H9 (cell line): ENCODE measurements at regions not wholly inside any gene's neighbourhood (a gene's known extent, or its start where the extent isn't known, plus 50 kb on each side); places are given as distances from the start of the nearest gene placed in this dataset.
A peak's percentile ranks its signal among the peaks of the same experiment; 100 is the strongest.

Experiments used
- DNase-seq: peaks from one replicate; pipeline ENCODE4 v3.0.0-alpha.2; 2017
- H2AFZ ChIP-seq: one replicate; pipeline ENCODE4 v1.6.1; 2013; ENCODE audit warnings: mild to moderate bottlenecking, low read length, control low read depth, moderate library complexity
- H2AK5ac ChIP-seq: 2 replicates; pipeline ENCODE4 v1.6.1; 2013; ENCODE audit warnings: low read length, control low read depth, mixed read lengths; ENCODE audit not compliant: insufficient read length
- H2BK120ac ChIP-seq: one replicate; pipeline ENCODE4 v1.6.1; 2013; ENCODE audit warnings: low read depth, mild to moderate bottlenecking, low read length, control low read depth, inconsistent platforms; ENCODE audit not compliant: poor library complexity, severe bottlenecking
- H2BK12ac ChIP-seq: 2 replicates; pipeline ENCODE4 v1.6.1; 2013; ENCODE audit warnings: low read length, control low read depth, mixed read lengths, low read depth; ENCODE audit not compliant: insufficient read length
- H2BK15ac ChIP-seq: 2 replicates; pipeline ENCODE4 v1.6.1; 2013; ENCODE audit warnings: low read depth, low read length, control low read depth
- H2BK20ac ChIP-seq: one replicate; pipeline ENCODE4 v1.6.1; 2013; ENCODE audit warnings: low read depth, mild to moderate bottlenecking, low read length, control low read depth, inconsistent platforms; ENCODE audit not compliant: poor library complexity, severe bottlenecking
- H2BK5ac ChIP-seq: 2 replicates; pipeline ENCODE4 v1.6.1; 2013; ENCODE audit warnings: low read length, control low read depth, mixed read lengths; ENCODE audit not compliant: insufficient read length
- H3K14ac ChIP-seq: 2 replicates; pipeline ENCODE4 v1.6.1; 2013; ENCODE audit warnings: low read length, control low read depth; ENCODE audit not compliant: insufficient read depth
- H3K18ac ChIP-seq: 2 replicates; pipeline ENCODE4 v1.6.1; 2013; ENCODE audit warnings: low read depth, mild to moderate bottlenecking, mixed read lengths, low read length, control low read depth; ENCODE audit not compliant: insufficient read length
- H3K23ac ChIP-seq: 2 replicates; pipeline ENCODE4 v1.6.1; 2013; ENCODE audit warnings: low read length, control low read depth, mixed read lengths, low read depth; ENCODE audit not compliant: insufficient read length
- H3K23me2 ChIP-seq: 2 replicates; pipeline ENCODE4 v1.6.1; 2013; ENCODE audit warnings: low read depth, mild to moderate bottlenecking, mixed read lengths, low read length, control low read depth; ENCODE audit not compliant: insufficient read length, poor library complexity, severe bottlenecking
- H3K27ac ChIP-seq: 2 replicates; pipeline ENCODE4 v1.5.1; 2013; ENCODE audit warnings: low read length, control low read depth, mixed read lengths, low read depth; ENCODE audit not compliant: insufficient read length
- H3K27me3 ChIP-seq: 2 replicates; pipeline ENCODE4 v1.6.1; 2013; ENCODE audit warnings: low read length, control low read depth, inconsistent platforms; ENCODE audit not compliant: insufficient read depth
- H3K4ac ChIP-seq: 2 replicates; pipeline ENCODE4 v1.6.1; 2013; ENCODE audit warnings: low read depth, mild to moderate bottlenecking, control low read depth, inconsistent platforms, low read length, moderate library complexity
- H3K4me1 ChIP-seq: 2 replicates; pipeline ENCODE4 v1.6.1; 2013; ENCODE audit warnings: low read length, control low read depth, inconsistent platforms; ENCODE audit not compliant: insufficient read depth
- H3K4me2 ChIP-seq: 2 replicates; pipeline ENCODE4 v1.6.1; 2013; ENCODE audit warnings: low read length, control low read depth, mixed read lengths; ENCODE audit not compliant: insufficient read length, insufficient read depth
- H3K56ac ChIP-seq: 2 replicates; pipeline ENCODE4 v1.6.1; 2013; ENCODE audit warnings: low read depth, mild to moderate bottlenecking, mixed read lengths, low read length, control low read depth; ENCODE audit not compliant: insufficient read length
- H3K79me1 ChIP-seq: 2 replicates; pipeline ENCODE4 v1.6.1; 2013; ENCODE audit warnings: low read depth, mild to moderate bottlenecking, moderate library complexity, low read length, control low read depth, inconsistent platforms; ENCODE audit not compliant: insufficient read depth, poor library complexity, severe bottlenecking
- H3K79me2 ChIP-seq: 2 replicates; pipeline ENCODE4 v1.6.1; 2013; ENCODE audit warnings: low read length, control low read depth, inconsistent platforms; ENCODE audit not compliant: insufficient read depth
- H3K9ac ChIP-seq: 2 replicates; pipeline ENCODE4 v1.6.1; 2013; ENCODE audit warnings: low read length, control low read depth, mixed read lengths; ENCODE audit not compliant: insufficient read length; ENCODE audit errors: extremely low read depth
- H3K9me3 ChIP-seq: one replicate; pipeline ENCODE4 v1.6.1; 2013; ENCODE audit warnings: low read depth, low read length, inconsistent platforms; ENCODE audit not compliant: control insufficient read depth
- H3T11ph ChIP-seq: one replicate; pipeline ENCODE4 v1.6.1; 2013; ENCODE audit warnings: mild to moderate bottlenecking, low read length, control low read depth, inconsistent platforms
- H4K20me1 ChIP-seq: one replicate; pipeline ENCODE4 v1.6.1; 2013; ENCODE audit not compliant: control insufficient read depth, insufficient read length, insufficient read depth
- H4K5ac ChIP-seq: 2 replicates; pipeline ENCODE4 v1.6.1; 2013; ENCODE audit warnings: low read depth, mild to moderate bottlenecking, mixed read lengths, low read length, control low read depth; ENCODE audit not compliant: insufficient read length
- H4K8ac ChIP-seq: replicated peaks from 2 replicates; pipeline ENCODE4 v1.6.1; 2013; ENCODE audit warnings: low read length, control low read depth, mixed read lengths, low read depth; ENCODE audit not compliant: insufficient read length
- H4K91ac ChIP-seq: 2 replicates; pipeline ENCODE4 v1.6.1; 2013; ENCODE audit warnings: low read depth, mild to moderate bottlenecking, moderate library complexity, mixed read lengths, low read length, control low read depth; ENCODE audit not compliant: insufficient read length
- H3K27ac Mint-ChIP-seq, 3 experiments: 2 replicates in 2 of 3; 3 replicates in 1 of 3; pipeline ENCODE4 v1.8.0; 2020 to 2021; ENCODE audit warnings: mixed read lengths in 3 of 3, mild to moderate bottlenecking in 1 of 3, moderate library complexity in 1 of 3
- H3K27me3 Mint-ChIP-seq: 2 replicates; pipeline ENCODE4 v1.8.0; 2021; ENCODE audit warnings: low read depth, mild to moderate bottlenecking, moderate library complexity, mixed read lengths
- H3K36me3 Mint-ChIP-seq, 3 experiments: 2 replicates in 2 of 3; 3 replicates in 1 of 3; pipeline ENCODE4 v1.8.0; 2020 to 2021; ENCODE audit warnings: low read depth in 3 of 3, mixed read lengths in 3 of 3; ENCODE audit not compliant: insufficient read depth in 1 of 3
- H3K4me1 Mint-ChIP-seq, 2 experiments: 2 replicates each; pipeline ENCODE4 v1.8.0; 2020; ENCODE audit warnings: mixed read lengths in 2 of 2
- H3K4me3 Mint-ChIP-seq, 2 experiments: 2 replicates in 1 of 2; 3 replicates in 1 of 2; pipeline ENCODE4 v1.8.0; 2020 to 2021; ENCODE audit warnings: mild to moderate bottlenecking in 2 of 2, mixed read lengths in 2 of 2, moderate library complexity in 1 of 2
- H3K9me3 Mint-ChIP-seq, 2 experiments: 2 replicates in 1 of 2; 3 replicates in 1 of 2; pipeline ENCODE4 v1.8.0; 2020; ENCODE audit warnings: mild to moderate bottlenecking in 2 of 2, mixed read lengths in 2 of 2, moderate library complexity in 1 of 2
- WGBS: extraction: QIAGEN DNeasy Blood & Tissue Kit; methylation state at CpG from one replicate; pipeline ENCODE4 v1.1.7; 2013; ENCODE audit warnings: missing lambda C conversion rate, low lambda C conversion rate, mixed read lengths; ENCODE audit not compliant: insufficient read length; ENCODE audit errors: extremely low coverage; 5-methylcytosine and 5-hydroxymethylcytosine counted together
- TF ChIP-seq, protein P1 (sequence below): fragments of 200-600 bp; sonication (generic); conservative IDR thresholded peaks from 3 replicates; pipeline ENCODE4 v1.8.0; 2021; ENCODE audit warnings: antibody characterized with exemption, mild to moderate bottlenecking

DNA sequence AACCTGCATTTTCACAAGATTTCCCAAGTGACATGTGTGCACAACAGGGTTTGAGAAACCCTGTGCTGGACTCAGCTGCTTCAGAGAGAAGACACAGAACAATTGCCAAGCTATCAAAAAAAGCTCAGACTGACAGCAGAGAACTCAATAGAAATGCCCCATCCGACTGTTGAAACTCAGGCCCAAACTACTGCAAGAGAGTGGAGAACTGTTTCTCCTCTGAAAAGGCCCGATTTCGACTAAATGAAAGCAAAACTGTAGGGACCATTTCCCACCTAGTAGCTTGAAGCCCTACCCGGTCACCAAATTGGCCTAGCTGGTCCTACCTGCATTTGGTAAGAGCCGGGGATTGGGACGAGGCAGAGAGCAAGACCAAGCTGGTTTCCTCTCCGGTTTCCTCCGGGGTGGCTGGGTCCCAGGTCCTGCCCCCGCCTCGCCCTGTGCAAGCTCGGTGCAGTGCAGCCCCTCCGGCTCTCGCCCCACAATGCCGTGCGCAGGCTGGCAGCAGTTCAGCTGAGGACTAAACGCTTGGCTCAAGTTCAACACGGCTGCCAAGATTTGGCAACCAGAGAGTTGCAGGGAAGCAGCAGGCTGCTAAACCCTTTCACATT, 1180.6 kb downstream of the VRK1 start:
- Histone ChIP-seq H3K4me1 (no peaks in the 10 kb centered on the region), H3K27me3 (no peaks in the 10 kb centered on the region), H3K27ac (no peak overlapping the region), H2AK5ac (no peak overlapping the region), H3K4ac (no peak overlapping the region), H2BK12ac (no peak overlapping the region), H4K20me1 (no peaks in the 10 kb centered on the region), H2BK20ac (no peak overlapping the region), H3K23ac (no peak overlapping the region), H3K9ac (no peak overlapping the region), H2BK120ac (no peak overlapping the region), H3K4me2 (no peak overlapping the region), H3K56ac (no peak overlapping the region), H2AFZ (no peak overlapping the region), H2BK15ac (no peak overlapping the region), H3K18ac (no peak overlapping the region), H3K23me2 (no peaks in the 10 kb centered on the region), H3K9me3 (no peaks in the 10 kb centered on the region), H2BK5ac (no peak overlapping the region), H4K91ac (no peak overlapping the region), H3K14ac (no peak overlapping the region), H3T11ph (no peak overlapping the region), H3K79me1 (no peaks in the 10 kb centered on the region), H4K5ac (no peak overlapping the region), H3K79me2 (no peaks in the 10 kb centered on the region), H4K8ac (no peak overlapping the region)
- TF ChIP-seq, protein P1, sequence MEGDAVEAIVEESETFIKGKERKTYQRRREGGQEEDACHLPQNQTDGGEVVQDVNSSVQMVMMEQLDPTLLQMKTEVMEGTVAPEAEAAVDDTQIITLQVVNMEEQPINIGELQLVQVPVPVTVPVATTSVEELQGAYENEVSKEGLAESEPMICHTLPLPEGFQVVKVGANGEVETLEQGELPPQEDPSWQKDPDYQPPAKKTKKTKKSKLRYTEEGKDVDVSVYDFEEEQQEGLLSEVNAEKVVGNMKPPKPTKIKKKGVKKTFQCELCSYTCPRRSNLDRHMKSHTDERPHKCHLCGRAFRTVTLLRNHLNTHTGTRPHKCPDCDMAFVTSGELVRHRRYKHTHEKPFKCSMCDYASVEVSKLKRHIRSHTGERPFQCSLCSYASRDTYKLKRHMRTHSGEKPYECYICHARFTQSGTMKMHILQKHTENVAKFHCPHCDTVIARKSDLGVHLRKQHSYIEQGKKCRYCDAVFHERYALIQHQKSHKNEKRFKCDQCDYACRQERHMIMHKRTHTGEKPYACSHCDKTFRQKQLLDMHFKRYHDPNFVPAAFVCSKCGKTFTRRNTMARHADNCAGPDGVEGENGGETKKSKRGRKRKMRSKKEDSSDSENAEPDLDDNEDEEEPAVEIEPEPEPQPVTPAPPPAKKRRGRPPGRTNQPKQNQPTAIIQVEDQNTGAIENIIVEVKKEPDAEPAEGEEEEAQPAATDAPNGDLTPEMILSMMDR, result no peak
- Mint-ChIP-seq H3K27me3 (peaks cover 8% of the 10 kb centered on the region), H3K4me3 (no peak overlapping the region), H3K4me1 (peaks cover 5 to 9% of the 10 kb centered on the region in 2 experiments; a peak in 3 of 4 replicates), H3K27ac (no peak overlapping the region), H3K36me3 (no peaks in the 10 kb centered on the region), H3K9me3 (no peaks in the 10 kb centered on the region; a peak in 2 of 5 replicates)
- no CpG with 5 or more reads among the region's 17 CpGs for WGBS
- DNase-seq, result peak; percentile 32
